ENCODE measurements at regions not wholly inside any gene's neighbourhood (a gene's known extent, or its start where the extent isn't known, plus 50 kb on each side); places are given as distances from the start of the nearest gene placed in this dataset.

- Histone ChIP-seq H3K4me3 (replicated peaks in 1 of 3; ENCODE audit: insufficient read depth in 1 of 3, low read depth in 2 of 3, low read length in 3 of 3) (no peak overlapping the region), H3K9me3 (ENCODE audit: low read length) (no peaks in the 10 kb centered on the region), H3K4me2 (ENCODE audit: low read depth, low read length) (no peak overlapping the region), H3K9ac (ENCODE audit: insufficient read depth, low read depth, low read length) (no peak overlapping the region), H3K4me1 (ENCODE audit: insufficient read depth, low read length) (no peaks in the 10 kb centered on the region), H3K27ac (ENCODE audit: extremely low read length, insufficient read depth, low read length) (no peak overlapping the region), H3K36me3 (replicated peaks in 1 of 2; ENCODE audit: control insufficient read depth in 1 of 2, insufficient read depth in 2 of 2, low read length in 2 of 2) (no peaks in the 10 kb centered on the region), H3K27me3 (ENCODE audit: control insufficient read depth in 1 of 2, insufficient read depth in 2 of 2, low read length in 2 of 2) (no peaks in the 10 kb centered on the region), H3K79me2 (ENCODE audit: insufficient read depth, low read length) (no peaks in the 10 kb centered on the region), H2AFZ (ENCODE audit: low read length) (no peak overlapping the region), H4K20me1 (ENCODE audit: insufficient read depth, low read length) (no peaks in the 10 kb centered on the region)
- DNase-seq (ENCODE audit: low spot score) = no peak
- 4% methylated on average over 1 of the region's 1 CpG for WGBS (ENCODE audit: low lambda C conversion rate)
- intact Hi-C loops (cut with micrococcal nuclease; ENCODE audit: unreplicated experiment) (no loop called here), in situ Hi-C loops (cut with HindIII; ENCODE audit: extremely low pct_ligation_motif_present, low pct_unique_long_range_greater_than_20kb) (no loop called here)
- no peak for ATAC-seq
- BruUV-seq (replicated peaks) = no TSS peak
- CTCF ChIA-PET (ENCODE audit: low intra/inter-chr PET ratio, low total read pairs) = no interaction called here
- no peak for FAIRE-seq
- TF ChIP-seq NRL (CRISPR knock-in tag; IDR thresholded peaks at IDR 0.05; ENCODE audit: borderline replicate concordance) (no peak), U2AF2 (IDR thresholded peaks at IDR 0.05; ENCODE audit: low read depth, low read length) (no peak), ZNF75D (CRISPR knock-in tag; IDR thresholded peaks at IDR 0.05; ENCODE audit: borderline replicate concordance) (no peak), ZNF567 (CRISPR knock-in tag; IDR thresholded peaks at IDR 0.05; ENCODE audit: borderline replicate concordance) (no peak), PAX8 (CRISPR knock-in tag; IDR thresholded peaks at IDR 0.05; ENCODE audit: borderline replicate concordance) (no peak), TFAP4 (IDR thresholded peaks at IDR 0.05; ENCODE audit: borderline replicate concordance, low read depth) (no peak)
- POLR2A ChIA-PET = no interaction called here
These were observed 130.0 kb upstream of the BMP5 start for GRCh38 chr6:56005426-56005825.

- no peak overlapping the region for H3K9ac ChIP-seq (ENCODE audit: insufficient read depth, low read depth, low read length)
- 1% methylated on average over 2 of the region's 2 CpGs for WGBS (ENCODE audit: low lambda C conversion rate)
- no peaks in the 10 kb centered on the region for H4K20me1 ChIP-seq (ENCODE audit: insufficient read depth, low read length)
- no peak for FAIRE-seq
- no peaks in the 10 kb centered on the region for H3K4me1 ChIP-seq (ENCODE audit: insufficient read depth, low read length)
- intact Hi-C loops (cut with micrococcal nuclease; ENCODE audit: unreplicated experiment) = no loop called here
- H3K4me3 ChIP-seq (replicated peaks in 1 of 3; ENCODE audit: insufficient read depth in 1 of 3, low read depth in 2 of 3, low read length in 3 of 3) = no peak overlapping the region
- POLR2A ChIA-PET = no interaction called here
- TF ChIP-seq ZNF136 (CRISPR knock-in tag; IDR thresholded peaks at IDR 0.05; ENCODE audit: low read depth) (no peak), ZNF724P (CRISPR knock-in tag; IDR thresholded peaks at IDR 0.05; ENCODE audit: borderline replicate concordance) (no peak), AHR (CRISPR knock-in tag; IDR thresholded peaks at IDR 0.05) (no peak), ZKSCAN5 (CRISPR knock-in tag; IDR thresholded peaks at IDR 0.05) (no peak), TRAFD1 (CRISPR knock-in tag; IDR thresholded peaks at IDR 0.05; ENCODE audit: borderline replicate concordance) (no peak), MED13 (CRISPR knock-in tag; IDR thresholded peaks at IDR 0.05) (no peak), ZNF547 (CRISPR knock-in tag; IDR thresholded peaks at IDR 0.05) (no peak), KLF11 (CRISPR knock-in tag; IDR thresholded peaks at IDR 0.05) (no peak), ZNF784 (CRISPR knock-in tag; IDR thresholded peaks at IDR 0.05; ENCODE audit: borderline replicate concordance) (no peak)
- no peaks in the 10 kb centered on the region for H3K27me3 ChIP-seq (ENCODE audit: control insufficient read depth in 1 of 2, insufficient read depth in 2 of 2, low read length in 2 of 2)
- no peak for DNase-seq (ENCODE audit: low spot score)
- H3K79me2 ChIP-seq (ENCODE audit: insufficient read depth, low read length) = no peaks in the 10 kb centered on the region
- BruUV-seq (replicated peaks) = no TSS peak
- no peaks in the 10 kb centered on the region for H3K9me3 ChIP-seq (ENCODE audit: low read length)
- no peak overlapping the region for H2AFZ ChIP-seq (ENCODE audit: low read length)
- no peaks in the 10 kb centered on the region for H3K36me3 ChIP-seq (replicated peaks in 1 of 2; ENCODE audit: control insufficient read depth in 1 of 2, insufficient read depth in 2 of 2, low read length in 2 of 2)
- no peak overlapping the region for H3K27ac ChIP-seq (ENCODE audit: extremely low read length, insufficient read depth, low read length)
- ATAC-seq = no peak
- CTCF ChIA-PET (ENCODE audit: low intra/inter-chr PET ratio, low total read pairs) = no interaction called here
- H3K4me2 ChIP-seq (ENCODE audit: low read depth, low read length) = no peak overlapping the region
- in situ Hi-C loops (cut with HindIII; ENCODE audit: extremely low pct_ligation_motif_present, low pct_unique_long_range_greater_than_20kb) = no loop called here
These were observed 129.0 kb upstream of the BMP5 start for GRCh38 chr6:56004426-56004825.

Measured in HepG2 (cell line).